B cell (primary cell): ENCODE measurements at regions not wholly inside any gene's neighbourhood (a gene's known extent, or its start where the extent isn't known, plus 50 kb on each side); places are given as distances from the start of the nearest gene placed in this dataset.

Experiments used
- ATAC-seq: fragments of 200-7000 bp; cut with Tn5 transposase; one replicate; pipeline ENCODE4 v1.10.0; 2021; ENCODE audit warnings: low read depth, mild to moderate bottlenecking, moderate number of reproducible peaks, moderate library complexity
- CTCF ChIA-PET: fragments of 350-600 bp; sonication (Branson Sonifier 250); formaldehyde crosslinking; loops from one replicate; lab custom pipeline; 2021; ENCODE audit warnings: antibody characterized with exemption, inconsistent platforms; lab: Charles Lee
- POLR2A ChIA-PET: fragments of 350-600 bp; sonication (Branson Sonifier 250); formaldehyde crosslinking; loops from one replicate; lab custom pipeline; 2021; ENCODE audit warnings: antibody characterized with exemption; lab: Charles Lee
- DNase-seq: peaks from one replicate; pipeline ENCODE4 v3.0.0; 2013
- H2AFZ ChIP-seq: 2 replicates; pipeline ENCODE4 v1.6.1; 2012; ENCODE audit warnings: mild to moderate bottlenecking, low read depth, low read length; ENCODE audit not compliant: insufficient read depth, poor library complexity, severe bottlenecking
- H3K27ac ChIP-seq, 2 donors: 1 replicate in 1 of 2; 2 replicates in 1 of 2; pipeline ENCODE4 v1.5.1; 2012 to 2013; ENCODE audit warnings: low read length in 2 of 2, mild to moderate bottlenecking in 2 of 2, moderate library complexity in 1 of 2
- H3K27me3 ChIP-seq, 4 experiments: fragments of 200-600 bp in 1 of 4; sonication (generic) in 1 of 4; replicated peaks in 1 of 4; 1 replicate in 2 of 4; 2 replicates in 2 of 4; pipeline versions ENCODE4 v1.6.1 to v1.7.0; 2013 to 2016; ENCODE audit warnings: low read length in 3 of 4, mild to moderate bottlenecking in 2 of 4, mixed read lengths in 1 of 4, moderate library complexity in 1 of 4; ENCODE audit not compliant: insufficient read depth in 4 of 4, control insufficient read depth in 3 of 4; ENCODE audit errors: control extremely low read depth in 1 of 4
- H3K36me3 ChIP-seq, 2 experiments: replicated peaks in 1 of 2; 1 replicate in 1 of 2; 2 replicates in 1 of 2; pipeline versions ENCODE4 v1.6.1 to v1.7.1; 2013; ENCODE audit warnings: low read length in 1 of 2; ENCODE audit not compliant: insufficient read depth in 2 of 2, control insufficient read depth in 1 of 2; ENCODE audit errors: control extremely low read depth in 1 of 2, extremely low read depth in 1 of 2
- H3K4me1 ChIP-seq, 2 donors: fragments of 200-600 bp in 1 of 2; sonication (generic) in 1 of 2; 1 replicate in 1 of 2; 2 replicates in 1 of 2; pipeline versions ENCODE4 v1.5.1 to v1.6.1; 2013 to 2017; ENCODE audit warnings: low read length in 2 of 2; ENCODE audit not compliant: control insufficient read depth in 2 of 2, insufficient read depth in 2 of 2
- H3K4me2 ChIP-seq: replicated peaks from 2 replicates; pipeline ENCODE3; 2012; ENCODE audit warnings: mild to moderate bottlenecking, low read depth, low read length; ENCODE audit not compliant: poor library complexity, severe bottlenecking
- H3K4me3 ChIP-seq, 5 experiments: fragments of 200-600 bp in 1 of 5; sonication (generic) in 1 of 5; 1 replicate in 3 of 5; 2 replicates in 2 of 5; pipeline versions ENCODE4 v1.5.1 to v1.7.0; 2011 to 2016; ENCODE audit warnings: low read length in 4 of 5, mild to moderate bottlenecking in 4 of 5, low read depth in 2 of 5, control low read depth in 1 of 5, moderate library complexity in 1 of 5; ENCODE audit not compliant: insufficient read depth in 1 of 5; ENCODE audit errors: control extremely low read depth in 1 of 5, extremely low read depth in 1 of 5
- H3K79me2 ChIP-seq: fragments of 200-600 bp; sonication (generic); one replicate; pipeline ENCODE4 v1.6.0; 2016; ENCODE audit warnings: low read length; ENCODE audit not compliant: control insufficient read depth, insufficient read depth
- H3K9ac ChIP-seq: fragments of 200-600 bp; sonication (generic); 2 replicates; pipeline ENCODE4 v1.6.1; 2017; ENCODE audit warnings: mild to moderate bottlenecking, low read length, moderate library complexity
- H3K9me3 ChIP-seq, 3 donors: one replicate each; pipeline versions ENCODE4 v1.6.1 to v1.7.1; 2013; ENCODE audit warnings: low read length in 2 of 3; ENCODE audit not compliant: control insufficient read depth in 2 of 3, insufficient read depth in 1 of 3; ENCODE audit errors: control extremely low read depth in 1 of 3
- H4K20me1 ChIP-seq: 2 replicates; pipeline ENCODE4 v1.6.0; 2012; ENCODE audit warnings: mild to moderate bottlenecking, low read length; ENCODE audit not compliant: insufficient read depth, control insufficient read depth, poor library complexity, severe bottlenecking
- H3K27ac Mint-ChIP-seq: one replicate; pipeline ENCODE4 v1.8.0; 2021; ENCODE audit warnings: mixed read lengths
- H3K27me3 Mint-ChIP-seq: one replicate; pipeline ENCODE4 v1.8.0; 2021; ENCODE audit warnings: mixed read lengths
- H3K4me1 Mint-ChIP-seq: one replicate; pipeline ENCODE4 v1.8.0; 2021; ENCODE audit warnings: mixed read lengths
- H3K4me3 Mint-ChIP-seq: one replicate; pipeline ENCODE4 v1.8.0; 2021; ENCODE audit warnings: mixed read lengths
- H3K9me3 Mint-ChIP-seq: one replicate; pipeline ENCODE4 v1.8.0; 2022; ENCODE audit warnings: mixed read lengths; ENCODE audit not compliant: insufficient read depth
- CTCF ChIP-seq: fragments of 200-600 bp; IDR thresholded peaks from one replicate; pipeline ENCODE4 v1.8.0; 2022; ENCODE audit warnings: antibody characterized with exemption, mild to moderate bottlenecking
- EZH2 ChIP-seq: IDR thresholded peaks from 2 replicates; pipeline ENCODE4 v1.6.1; 2012; ENCODE audit warnings: borderline replicate concordance, low read depth, mild to moderate bottlenecking, moderate library complexity, low read length; ENCODE audit not compliant: insufficient read depth, poor library complexity, severe bottlenecking
- WGBS: methylation state at CpG from one replicate; pipeline ENCODE4 v1.1.5; 2013; ENCODE audit warnings: missing lambda C conversion rate; ENCODE audit not compliant: insufficient coverage; 5-methylcytosine and 5-hydroxymethylcytosine counted together
- intact Hi-C: fragments of 100-400 bp; cut with micrococcal nuclease; formaldehyde crosslinking; loops from one replicate; pipeline ENCODE4 v1.10.0; 2022

GRCh38 chr5:110053824-110054223 lies 364.1 kb downstream of the MAN2A1 start:
- H3K36me3 ChIP-seq: no peaks in the 10 kb centered on the region
- H4K20me1 ChIP-seq: no peaks in the 10 kb centered on the region
- H3K4me2 ChIP-seq: peak overlapping the region; percentile 37
- peaks cover 14 to 19% of the 10 kb centered on the region in 2 donors for H3K4me1 ChIP-seq
- H2AFZ ChIP-seq: no peak overlapping the region
- Mint-ChIP-seq H3K27ac (no peak overlapping the region), H3K4me3 (peak overlapping the region; percentile 24), H3K27me3 (no peaks in the 10 kb centered on the region), H3K4me1 (peaks cover 19% of the 10 kb centered on the region), H3K9me3 (no peaks in the 10 kb centered on the region)
- ATAC-seq (no peak), DNase-seq (no peak)
- peak overlapping the region in 2 of 5 experiments; percentile 11 to 23 for H3K4me3 ChIP-seq
- intact Hi-C loops: no loop called here
- ChIA-PET POLR2A (no interaction called here), CTCF (no interaction called here)
- H3K79me2 ChIP-seq: no peaks in the 10 kb centered on the region
- TF ChIP-seq CTCF (no peak), EZH2 (no peak)
- peak overlapping the region; percentile 8 for H3K9ac ChIP-seq
- H3K27me3 ChIP-seq: no peaks in the 10 kb centered on the region
- no peak overlapping the region for H3K27ac ChIP-seq
- H3K9me3 ChIP-seq: no peaks in the 10 kb centered on the region

- Histone ChIP-seq H3K36me3 (no peaks in the 10 kb centered on the region), H3K4me3 (peak overlapping the region in 2 of 5 experiments; percentile 11 to 23), H4K20me1 (no peaks in the 10 kb centered on the region), H3K9ac (peak overlapping the region; percentile 8), H3K79me2 (no peaks in the 10 kb centered on the region), H2AFZ (no peak overlapping the region), H3K4me2 (peak overlapping the region; percentile 37), H3K9me3 (no peaks in the 10 kb centered on the region), H3K4me1 (peaks cover 14 to 19% of the 10 kb centered on the region in 2 donors), H3K27me3 (no peaks in the 10 kb centered on the region), H3K27ac (no peak overlapping the region)
- CTCF ChIA-PET: no interaction called here
- no peaks in the 10 kb centered on the region for H3K9me3 Mint-ChIP-seq
- TF ChIP-seq CTCF: no peak
- no peak for TF ChIP-seq EZH2
- DNase-seq (peak; percentile 55), ATAC-seq (no peak)
- intact Hi-C loops: no loop called here
- POLR2A ChIA-PET: no interaction called here
- H3K27ac Mint-ChIP-seq: no peak overlapping the region
- H3K27me3 Mint-ChIP-seq: no peaks in the 10 kb centered on the region
- H3K4me1 Mint-ChIP-seq: peaks cover 19% of the 10 kb centered on the region
- 40% methylated on average over 1 of the region's 2 CpGs for WGBS
- H3K4me3 Mint-ChIP-seq: peak overlapping the region; percentile 24
Measured at GRCh38 chr5:110054240-110054639, 364.5 kb downstream of the MAN2A1 start.
